IMR-90 (cell line): ENCODE measurements at regions not wholly inside any gene's neighbourhood (a gene's known extent, or its start where the extent isn't known, plus 50 kb on each side); places are given as distances from the start of the nearest gene placed in this dataset.

Experiments
- ATAC-seq: fragments of 200-7000 bp; cut with Tn5 transposase; 2 replicates; pipeline ENCODE4 v1.9.1; 2020; ENCODE audit warnings: low read depth, mild to moderate bottlenecking, moderate library complexity
- BruUV-seq: library from RNA; stranded (reverse); fragments of 400-500 nt; replicated peaks from 2 replicates; lab custom pipeline; 2021; lab: Mats Ljungman, UMichigan
- CTCF ChIA-PET: fragments of 300-600 bp; formaldehyde crosslinking; extraction: SDS; loops from one replicate; lab custom pipeline; 2021; ENCODE audit warnings: antibody characterized with exemption; lab: Yijun Ruan, JAX
- POLR2A ChIA-PET: fragments of 300-600 bp; sonication (Branson Sonifier 250); formaldehyde crosslinking; loops from one replicate; lab custom pipeline; 2022; ENCODE audit warnings: antibody characterized with exemption; ENCODE audit not compliant: unreplicated experiment; lab: Charles Lee
- DNase-seq: peaks from one replicate; pipeline ENCODE4 v3.0.0; 2013
- H2AFZ ChIP-seq: replicated peaks from 2 replicates; pipeline ENCODE3; 2013; ENCODE audit warnings: low read length, mild to moderate bottlenecking; ENCODE audit not compliant: poor library complexity
- H2AK5ac ChIP-seq: 2 replicates; pipeline ENCODE4 v1.6.1; 2013; ENCODE audit warnings: low read depth, low read length, inconsistent platforms
- H2AK9ac ChIP-seq: replicated peaks from 2 replicates; pipeline ENCODE3; 2013; ENCODE audit warnings: mild to moderate bottlenecking, low read depth, low read length, moderate library complexity; ENCODE audit not compliant: poor library complexity
- H2BK120ac ChIP-seq: 2 replicates; pipeline ENCODE4 v1.6.1; 2013; ENCODE audit warnings: low read depth, low read length, inconsistent platforms
- H2BK15ac ChIP-seq: 3 replicates; pipeline ENCODE4 v1.6.1; 2013; ENCODE audit warnings: low read depth, low read length, inconsistent platforms
- H2BK20ac ChIP-seq: 2 replicates; pipeline ENCODE4 v1.6.1; 2013; ENCODE audit warnings: low read depth, mild to moderate bottlenecking, inconsistent platforms, low read length, moderate library complexity
- H2BK5ac ChIP-seq: 2 replicates; pipeline ENCODE4 v1.6.1; 2013; ENCODE audit warnings: mild to moderate bottlenecking, low read depth, low read length, inconsistent platforms; ENCODE audit not compliant: poor library complexity, severe bottlenecking
- H3K14ac ChIP-seq: replicated peaks from 2 replicates; pipeline ENCODE4 v1.6.1; 2013; ENCODE audit warnings: low read depth, low read length, inconsistent platforms
- H3K18ac ChIP-seq: 2 replicates; pipeline ENCODE4 v1.6.1; 2013; ENCODE audit warnings: low read depth, low read length, control low read depth
- H3K23ac ChIP-seq: 2 replicates; pipeline ENCODE4 v1.6.1; 2013; ENCODE audit warnings: low read depth, low read length, inconsistent platforms
- H3K27ac ChIP-seq: 2 replicates; pipeline ENCODE4 v1.5.1; 2013; ENCODE audit warnings: mild to moderate bottlenecking, control low read depth, low read length; ENCODE audit not compliant: insufficient read depth
- H3K27me3 ChIP-seq: 2 replicates; pipeline ENCODE4 v1.6.1; 2013; ENCODE audit warnings: low read length; ENCODE audit not compliant: control insufficient read depth, insufficient read depth
- H3K36me3 ChIP-seq: 2 replicates; pipeline ENCODE4 v1.6.1; 2013; ENCODE audit warnings: low read length, mixed read lengths; ENCODE audit not compliant: control insufficient read depth, insufficient read depth
- H3K4ac ChIP-seq: 2 replicates; pipeline ENCODE4 v1.6.1; 2013; ENCODE audit warnings: low read depth, low read length, inconsistent platforms
- H3K4me1 ChIP-seq: 2 replicates; pipeline ENCODE4 v1.6.1; 2013; ENCODE audit warnings: low read length, mixed read lengths; ENCODE audit not compliant: control insufficient read depth, insufficient read depth
- H3K4me2 ChIP-seq: 2 replicates; pipeline ENCODE4 v1.6.1; 2013; ENCODE audit warnings: low read depth, mild to moderate bottlenecking, control low read depth, low read length, moderate library complexity
- H3K4me3 ChIP-seq: 2 replicates; pipeline ENCODE4 v1.5.1; 2013; ENCODE audit warnings: low read depth, mild to moderate bottlenecking, control low read depth, low read length, moderate library complexity; ENCODE audit not compliant: insufficient read depth
- H3K56ac ChIP-seq: 2 replicates; pipeline ENCODE4 v1.6.1; 2013; ENCODE audit warnings: low read length, inconsistent platforms; ENCODE audit not compliant: insufficient read depth; ENCODE audit errors: extremely low read depth
- H3K79me1 ChIP-seq, 2 experiments: 2 replicates each; pipeline ENCODE4 v1.6.1; 2013; ENCODE audit warnings: low read length in 2 of 2, inconsistent platforms in 1 of 2, low read depth in 1 of 2
- H3K9ac ChIP-seq: 2 replicates; pipeline ENCODE4 v1.6.1; 2013; ENCODE audit warnings: low read depth, low read length, control low read depth
- H3K9me1 ChIP-seq: 2 replicates; pipeline ENCODE4 v1.6.1; 2013; ENCODE audit warnings: low read length, inconsistent platforms; ENCODE audit not compliant: insufficient read depth
- H3K9me3 ChIP-seq: 2 replicates; pipeline ENCODE4 v1.6.1; 2013; ENCODE audit warnings: low read length; ENCODE audit not compliant: control insufficient read depth, insufficient read depth
- H4K20me1 ChIP-seq: 2 replicates; pipeline ENCODE4 v1.6.1; 2013; ENCODE audit warnings: low read length, inconsistent platforms; ENCODE audit not compliant: insufficient read depth
- H4K5ac ChIP-seq: 2 replicates; pipeline ENCODE4 v1.6.1; 2013; ENCODE audit warnings: mild to moderate bottlenecking, low read depth, low read length, control low read depth
- H4K8ac ChIP-seq, 2 experiments: 2 replicates each; pipeline ENCODE4 v1.6.1; 2013; ENCODE audit warnings: low read depth in 2 of 2, low read length in 2 of 2, control low read depth in 1 of 2, inconsistent platforms in 1 of 2
- H4K91ac ChIP-seq: 2 replicates; pipeline ENCODE4 v1.6.1; 2013; ENCODE audit warnings: low read depth, low read length, inconsistent platforms; ENCODE audit not compliant: insufficient read depth
- BHLHE40 ChIP-seq: fragments of 150-350 bp; IDR thresholded peaks from 2 replicates; pipeline ENCODE4 v1.6.1; 2016; ENCODE audit warnings: mild to moderate bottlenecking, low read depth, low read length
- CEBPB ChIP-seq: IDR thresholded peaks from 2 replicates; pipeline ENCODE4 v1.6.1; 2012; ENCODE audit warnings: low read depth, low read length, improper control_type of control experiment
- CHD1 ChIP-seq: IDR thresholded peaks from 2 replicates; pipeline ENCODE4 v1.6.1; 2012; ENCODE audit warnings: low read depth, low read length, improper control_type of control experiment
- CTCF ChIP-seq: conservative IDR thresholded peaks from 2 replicates; pipeline ENCODE4 v1.5.1; 2012; ENCODE audit warnings: mild to moderate bottlenecking, low read depth, low read length, improper control_type of control experiment
- FOS ChIP-seq: fragments of 150-350 bp; IDR thresholded peaks from 2 replicates; pipeline ENCODE4 v1.6.1; 2016; ENCODE audit warnings: low read depth, low read length
- MAFK ChIP-seq: IDR thresholded peaks from 2 replicates; pipeline ENCODE4 v1.6.1; 2012; ENCODE audit warnings: low read depth, low read length, improper control_type of control experiment
- MAZ ChIP-seq: IDR thresholded peaks from 2 replicates; pipeline ENCODE4 v1.6.1; 2012; ENCODE audit warnings: low read depth, mild to moderate bottlenecking, low read length, improper control_type of control experiment, moderate library complexity, borderline replicate concordance
- MXI1 ChIP-seq: IDR thresholded peaks from 2 replicates; pipeline ENCODE4 v1.6.1; 2012; ENCODE audit warnings: low read depth, mild to moderate bottlenecking, low read length, moderate library complexity, borderline replicate concordance
- NFE2L2 ChIP-seq: fragments of 150-350 bp; IDR thresholded peaks from 2 replicates; pipeline ENCODE4 v1.6.1; 2016; ENCODE audit warnings: low read depth, mild to moderate bottlenecking, low read length
- POLR2A ChIP-seq: IDR thresholded peaks from 2 replicates; pipeline ENCODE4 v1.6.1; 2012; ENCODE audit warnings: mild to moderate bottlenecking, low read depth, low read length
- RAD21 ChIP-seq: IDR thresholded peaks from 2 replicates; pipeline ENCODE4 v1.6.1; 2012; ENCODE audit warnings: low read length, improper control_type of control experiment
- RCOR1 ChIP-seq: IDR thresholded peaks from 2 replicates; pipeline ENCODE4 v1.6.1; 2012; ENCODE audit warnings: mild to moderate bottlenecking, low read length, improper control_type of control experiment; ENCODE audit not compliant: insufficient replicate concordance
- RFX5 ChIP-seq: IDR thresholded peaks from 2 replicates; pipeline ENCODE4 v1.8.0; 2012; ENCODE audit warnings: low read depth, mild to moderate bottlenecking, low read length, moderate library complexity
- SMC3 ChIP-seq: fragments of 150-350 bp; IDR thresholded peaks from 2 replicates; pipeline ENCODE4 v1.6.1; 2016; ENCODE audit warnings: low read depth, mild to moderate bottlenecking, antibody characterized with exemption, low read length, moderate library complexity
- WGBS, 2 experiments: methylation state at CpG; one replicate each; pipeline versions ENCODE4 v1.1.5 to v1.1.7; 2013; ENCODE audit warnings: missing lambda C conversion rate in 2 of 2; ENCODE audit not compliant: insufficient read length in 1 of 2; ENCODE audit errors: extremely low coverage in 2 of 2; 5-methylcytosine and 5-hydroxymethylcytosine counted together
- dilution Hi-C: fragments of 300-500 bp; cut with HindIII; formaldehyde crosslinking; loops from one replicate; pipeline ENCODE4 v1.14.3; 2018; ENCODE audit warnings: low sequenced_read_pairs; ENCODE audit not compliant: unreplicated experiment
- in situ Hi-C: fragments of 300-500 bp; cut with MboI; formaldehyde crosslinking; loops from 3 replicates; pipeline ENCODE4 v1.14.3; 2019; ENCODE audit warnings: low sequenced_read_pairs, inconsistent platforms, mixed read lengths
- intact Hi-C: fragments of 100-400 bp; cut with micrococcal nuclease; formaldehyde crosslinking; loops from 2 replicates; pipeline ENCODE4 v1.10.0; 2022
- TF ChIP-seq, protein P1 (sequence below): fragments of 150-350 bp; IDR thresholded peaks from 2 replicates; pipeline ENCODE4 v1.6.1; 2017; ENCODE audit warnings: mild to moderate bottlenecking, antibody characterized with exemption, low read length, low read depth
- TF ChIP-seq, protein P2 (sequence below): fragments of 150-350 bp; IDR thresholded peaks from 2 replicates; pipeline ENCODE4 v1.6.1; 2016; ENCODE audit warnings: low read depth, mild to moderate bottlenecking, low read length, moderate library complexity, borderline replicate concordance

DNA sequence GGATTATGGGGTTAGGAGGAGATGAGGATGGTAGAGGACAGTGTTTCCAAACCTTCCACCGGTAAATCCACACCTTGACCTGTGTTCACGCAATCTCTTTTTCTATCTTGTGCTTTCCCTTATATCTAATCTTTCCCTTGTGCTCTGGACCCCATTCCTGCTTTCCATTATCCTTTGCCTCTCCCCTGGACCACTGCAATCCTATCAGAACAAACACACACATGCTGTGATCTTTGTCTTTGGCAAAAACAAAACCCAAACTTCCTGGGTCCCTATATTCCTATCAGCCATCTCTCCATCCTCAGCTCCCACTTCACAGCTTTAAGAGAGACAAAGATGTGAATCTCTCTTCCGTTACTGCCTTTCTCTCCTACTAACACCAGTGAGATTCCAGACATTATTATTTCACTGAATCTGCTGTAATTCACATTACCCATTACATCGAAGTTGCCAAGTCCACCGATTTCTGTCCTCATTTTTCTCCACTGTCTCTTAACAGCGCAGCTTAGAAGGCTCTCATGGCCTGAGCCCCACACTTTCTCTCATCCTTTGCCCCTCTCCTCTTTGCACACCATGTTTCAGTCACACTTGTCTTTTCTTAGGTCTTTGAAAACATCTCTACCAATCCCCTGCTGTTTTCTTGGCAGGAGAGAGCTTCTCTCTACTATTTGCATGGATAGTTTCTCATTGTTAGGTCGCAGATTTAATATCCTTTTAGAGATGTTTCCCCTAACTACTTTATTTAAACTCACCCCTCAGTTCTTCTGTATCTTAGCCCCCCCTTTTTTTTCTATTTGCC, 230.0 kb upstream of the B3GALT2 start:
- dilution Hi-C loops (no loop called here), intact Hi-C loops (no loop called here), in situ Hi-C loops (no loop called here)
- Histone ChIP-seq H3K4me2 (no peak overlapping the region), H2BK15ac (no peak overlapping the region), H3K9me3 (no peaks in the 10 kb centered on the region), H3K4me1 (peaks cover 1% of the 10 kb centered on the region; the same call in 1 of the 2 replicates), H3K18ac (no peak overlapping the region), H3K4ac (no peak overlapping the region), H2AK9ac (no peak overlapping the region), H3K9ac (no peak overlapping the region), H3K27me3 (no peaks in the 10 kb centered on the region), H2BK5ac (no peak overlapping the region), H4K8ac (no peak overlapping the region), H4K5ac (no peak overlapping the region), H2AFZ (no peak overlapping the region), H3K23ac (no peak overlapping the region), H3K14ac (no peak overlapping the region), H4K20me1 (no peaks in the 10 kb centered on the region), H2BK20ac (no peak overlapping the region), H2AK5ac (no peak overlapping the region), H3K27ac (no peak overlapping the region), H3K56ac (no peak overlapping the region), H2BK120ac (no peak overlapping the region), H3K4me3 (no peak overlapping the region), H3K36me3 (no peaks in the 10 kb centered on the region), H4K91ac (no peak overlapping the region), H3K9me1 (no peaks in the 10 kb centered on the region), H3K79me1 (no peaks in the 10 kb centered on the region)
- ChIA-PET CTCF (interaction anchor here (0.6 kb wide), 1 partner anchor 117 kb away, joined by 3 read pairs; no protein-coding TSS in a partner anchor), POLR2A (no interaction called here)
- TF ChIP-seq CHD1 (no peak), SMC3 (no peak), NFE2L2 (no peak), FOS (no peak), CTCF (no peak), MAFK (no peak), CEBPB (no peak), RCOR1 (no peak), POLR2A (no peak), BHLHE40 (no peak), MXI1 (no peak), MAZ (no peak), RFX5 (no peak), RAD21 (no peak)
- TF ChIP-seq, protein P1, sequence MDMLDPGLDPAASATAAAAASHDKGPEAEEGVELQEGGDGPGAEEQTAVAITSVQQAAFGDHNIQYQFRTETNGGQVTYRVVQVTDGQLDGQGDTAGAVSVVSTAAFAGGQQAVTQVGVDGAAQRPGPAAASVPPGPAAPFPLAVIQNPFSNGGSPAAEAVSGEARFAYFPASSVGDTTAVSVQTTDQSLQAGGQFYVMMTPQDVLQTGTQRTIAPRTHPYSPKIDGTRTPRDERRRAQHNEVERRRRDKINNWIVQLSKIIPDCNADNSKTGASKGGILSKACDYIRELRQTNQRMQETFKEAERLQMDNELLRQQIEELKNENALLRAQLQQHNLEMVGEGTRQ = no peak
- TF ChIP-seq, protein P2, sequence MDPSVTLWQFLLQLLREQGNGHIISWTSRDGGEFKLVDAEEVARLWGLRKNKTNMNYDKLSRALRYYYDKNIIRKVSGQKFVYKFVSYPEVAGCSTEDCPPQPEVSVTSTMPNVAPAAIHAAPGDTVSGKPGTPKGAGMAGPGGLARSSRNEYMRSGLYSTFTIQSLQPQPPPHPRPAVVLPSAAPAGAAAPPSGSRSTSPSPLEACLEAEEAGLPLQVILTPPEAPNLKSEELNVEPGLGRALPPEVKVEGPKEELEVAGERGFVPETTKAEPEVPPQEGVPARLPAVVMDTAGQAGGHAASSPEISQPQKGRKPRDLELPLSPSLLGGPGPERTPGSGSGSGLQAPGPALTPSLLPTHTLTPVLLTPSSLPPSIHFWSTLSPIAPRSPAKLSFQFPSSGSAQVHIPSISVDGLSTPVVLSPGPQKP = no peak
- ATAC-seq (no peak), DNase-seq (no peak)
- 79% methylated on average over 3 of the region's 7 CpGs; no CpG with 5 or more reads in 1 of the 2 experiments for WGBS, 2 experiments
- no TSS peak for BruUV-seq
